CD14-positive monocyte (primary cell): ENCODE measurements at regions not wholly inside any gene's neighbourhood (a gene's known extent, or its start where the extent isn't known, plus 50 kb on each side); places are given as distances from the start of the nearest gene placed in this dataset.

Experiments
- DNase-seq, 3 donors: peaks; one replicate each; pipeline ENCODE4 v3.0.0-alpha.2; 2011 to 2022
- H2AFZ ChIP-seq: 2 replicates; pipeline ENCODE4 v1.6.0; 2012; ENCODE audit warnings: mild to moderate bottlenecking, low read depth, low read length, inconsistent platforms; ENCODE audit not compliant: insufficient read depth, poor library complexity, severe bottlenecking
- H3K27ac ChIP-seq, 2 donors: 1 replicate in 1 of 2; 2 replicates in 1 of 2; pipeline ENCODE4 v1.5.1; 2012 to 2013; ENCODE audit warnings: low read length in 2 of 2, control low read depth in 1 of 2, inconsistent platforms in 1 of 2, low read depth in 1 of 2, mild to moderate bottlenecking in 1 of 2
- H3K27me3 ChIP-seq, 2 donors: one replicate each; pipeline versions ENCODE4 v1.6.0 to v1.6.1; 2011 to 2013; ENCODE audit warnings: low read length in 2 of 2; ENCODE audit not compliant: control insufficient read depth in 2 of 2, insufficient read depth in 2 of 2
- H3K36me3 ChIP-seq, 2 donors: replicated peaks in 1 of 2; 1 replicate in 1 of 2; 2 replicates in 1 of 2; pipeline versions ENCODE4 v1.5.1 to v1.6.1; 2012 to 2013; ENCODE audit warnings: low read length in 2 of 2, control low read depth in 1 of 2, inconsistent platforms in 1 of 2, mild to moderate bottlenecking in 1 of 2; ENCODE audit not compliant: insufficient read depth in 2 of 2, control insufficient read depth in 1 of 2
- H3K4me1 ChIP-seq, 2 donors: 1 replicate in 1 of 2; 2 replicates in 1 of 2; pipeline versions ENCODE4 v1.5.1 to v1.6.1; 2012 to 2013; ENCODE audit warnings: low read length in 2 of 2, control low read depth in 1 of 2, inconsistent platforms in 1 of 2, mild to moderate bottlenecking in 1 of 2, moderate library complexity in 1 of 2; ENCODE audit not compliant: insufficient read depth in 2 of 2, control insufficient read depth in 1 of 2
- H3K4me2 ChIP-seq: replicated peaks from 2 replicates; pipeline ENCODE3; 2012; ENCODE audit warnings: low read length, moderate library complexity, mild to moderate bottlenecking; ENCODE audit not compliant: poor library complexity, severe bottlenecking; ENCODE audit errors: extremely low read depth
- H3K4me3 ChIP-seq, 3 experiments: fragments of 200-600 bp in 1 of 3; sonication (generic) in 1 of 3; replicated peaks in 1 of 3; 1 replicate in 2 of 3; 2 replicates in 1 of 3; pipeline ENCODE4 v1.5.1; 2011 to 2013; ENCODE audit warnings: low read length in 3 of 3, mild to moderate bottlenecking in 3 of 3, control low read depth in 2 of 3, low read depth in 2 of 3, inconsistent platforms in 1 of 3, moderate library complexity in 1 of 3
- H3K79me2 ChIP-seq: 2 replicates; pipeline ENCODE4 v1.6.0; 2012; ENCODE audit warnings: mild to moderate bottlenecking, control low read depth, inconsistent platforms, low read length, moderate library complexity; ENCODE audit not compliant: insufficient read depth
- H3K9ac ChIP-seq: 2 replicates; pipeline ENCODE4 v1.6.0; 2017; ENCODE audit warnings: low read length, mild to moderate bottlenecking; ENCODE audit not compliant: insufficient read depth, poor library complexity, severe bottlenecking
- H3K9me3 ChIP-seq, 2 donors: replicated peaks in 1 of 2; 1 replicate in 1 of 2; 2 replicates in 1 of 2; pipeline versions ENCODE4 v1.5.1 to v1.6.1; 2012 to 2013; ENCODE audit warnings: low read length in 2 of 2, control low read depth in 1 of 2; ENCODE audit not compliant: control insufficient read depth in 1 of 2, insufficient read depth in 1 of 2
- H4K20me1 ChIP-seq: 2 replicates; pipeline ENCODE4 v1.6.0; 2012; ENCODE audit warnings: mild to moderate bottlenecking, low read length, control low read depth, moderate library complexity; ENCODE audit not compliant: insufficient read depth
- H3K27ac Mint-ChIP-seq, 7 donors: one replicate each; pipeline ENCODE4 v1.8.0; 2020; ENCODE audit warnings: mild to moderate bottlenecking in 7 of 7, mixed read lengths in 7 of 7, moderate library complexity in 6 of 7, inconsistent platforms in 2 of 7
- H3K27me3 Mint-ChIP-seq, 3 donors: one replicate each; pipeline ENCODE4 v1.8.0; 2021 to 2022; ENCODE audit warnings: low read depth in 3 of 3, mild to moderate bottlenecking in 3 of 3, mixed read lengths in 3 of 3, moderate library complexity in 3 of 3, inconsistent platforms in 1 of 3
- H3K36me3 Mint-ChIP-seq, 2 donors: one replicate each; pipeline ENCODE4 v1.8.0; 2020; ENCODE audit warnings: mixed read lengths in 2 of 2, inconsistent platforms in 1 of 2, mild to moderate bottlenecking in 1 of 2
- H3K4me1 Mint-ChIP-seq: one replicate; pipeline ENCODE4 v1.8.0; 2020; ENCODE audit warnings: mild to moderate bottlenecking, mixed read lengths
- H3K4me3 Mint-ChIP-seq, 2 donors: one replicate each; pipeline ENCODE4 v1.8.0; 2020; ENCODE audit warnings: mild to moderate bottlenecking in 2 of 2, mixed read lengths in 2 of 2, moderate library complexity in 1 of 2
- H3K9me3 Mint-ChIP-seq, 7 donors: one replicate each; pipeline ENCODE4 v1.8.0; 2020 to 2022; ENCODE audit warnings: mixed read lengths in 7 of 7, mild to moderate bottlenecking in 6 of 7, moderate library complexity in 6 of 7, inconsistent platforms in 2 of 7
- CTCF ChIP-seq: fragments of 200-600 bp; IDR thresholded peaks from one replicate; pipeline ENCODE4 v1.8.0; 2022; ENCODE audit warnings: antibody characterized with exemption, mild to moderate bottlenecking
- WGBS: methylation state at CpG from one replicate; pipeline ENCODE4 v1.1.5; 2013; ENCODE audit warnings: missing lambda C conversion rate; ENCODE audit not compliant: insufficient coverage; 5-methylcytosine and 5-hydroxymethylcytosine counted together
- intact Hi-C, 2 donors: fragments of 100-400 bp; cut with micrococcal nuclease; formaldehyde crosslinking; loops; one replicate each; pipeline versions ENCODE4 v1.15.0 to v1.15.1; 2023

- Histone ChIP-seq H3K36me3 (no peaks in the 10 kb centered on the region), H4K20me1 (no peaks in the 10 kb centered on the region), H3K9me3 (no peaks in the 10 kb centered on the region), H3K27me3 (no peaks in the 10 kb centered on the region), H3K79me2 (no peaks in the 10 kb centered on the region), H3K27ac (no peak overlapping the region), H3K4me1 (no peaks in the 10 kb centered on the region), H3K4me3 (no peak overlapping the region), H3K4me2 (no peak overlapping the region), H3K9ac (no peak overlapping the region), H2AFZ (no peak overlapping the region)
- H3K27ac Mint-ChIP-seq: no peak overlapping the region
- no peaks in the 10 kb centered on the region for H3K36me3 Mint-ChIP-seq
- no peaks in the 10 kb centered on the region for H3K4me1 Mint-ChIP-seq
- no peaks in the 10 kb centered on the region for H3K27me3 Mint-ChIP-seq
- no peak for TF ChIP-seq CTCF
- no peak for DNase-seq
- no peak overlapping the region for H3K4me3 Mint-ChIP-seq
- intact Hi-C loops: no loop called here
- WGBS: no CpG with 5 or more reads among the region's 1 CpG
- H3K9me3 Mint-ChIP-seq: peaks cover 0 to 2% (median 0%) of the 10 kb centered on the region in 7 donors
Measured at GRCh38 chr12:85740186-85740585, 96.0 kb downstream of the RASSF9 start.

GRCh38 chr12:85741046-85741445 is 95.2 kb downstream of the RASSF9 start:
- Histone ChIP-seq H3K9me3 (no peaks in the 10 kb centered on the region), H3K27ac (no peak overlapping the region), H3K36me3 (no peaks in the 10 kb centered on the region), H4K20me1 (no peaks in the 10 kb centered on the region), H3K9ac (no peak overlapping the region), H3K4me1 (no peaks in the 10 kb centered on the region), H3K4me2 (no peak overlapping the region), H2AFZ (no peak overlapping the region), H3K27me3 (no peaks in the 10 kb centered on the region), H3K79me2 (no peaks in the 10 kb centered on the region), H3K4me3 (no peak overlapping the region)
- intact Hi-C loops: no loop called here
- H3K36me3 Mint-ChIP-seq: no peaks in the 10 kb centered on the region
- peaks cover 0 to 2% (median 0%) of the 10 kb centered on the region in 7 donors for H3K9me3 Mint-ChIP-seq
- no peak for DNase-seq
- no peak overlapping the region for H3K27ac Mint-ChIP-seq
- no peak overlapping the region for H3K4me3 Mint-ChIP-seq
- H3K4me1 Mint-ChIP-seq: no peaks in the 10 kb centered on the region
- H3K27me3 Mint-ChIP-seq: no peaks in the 10 kb centered on the region
- no peak for TF ChIP-seq CTCF
